OCI-LY7 (cell line): ENCODE measurements at regions not wholly inside any gene's neighbourhood (a gene's known extent, or its start where the extent isn't known, plus 50 kb on each side); places are given as distances from the start of the nearest gene placed in this dataset.

Experiments used
- BruUV-seq: library from RNA; stranded (reverse); fragments of 400-500 nt; replicated peaks from 2 replicates; lab custom pipeline; 2021; lab: Mats Ljungman, UMichigan
- CTCF ChIA-PET: fragments of 300-600 bp; sonication (Branson Sonifier 250); formaldehyde crosslinking; loops from one replicate; lab custom pipeline; 2022; ENCODE audit warnings: antibody characterized with exemption; ENCODE audit not compliant: unreplicated experiment; lab: Charles Lee
- POLR2A ChIA-PET: fragments of 300-600 bp; sonication (Branson Sonifier 250); formaldehyde crosslinking; loops from one replicate; lab custom pipeline; 2022; ENCODE audit warnings: antibody characterized with exemption; lab: Charles Lee
- DNase-seq: peaks from one replicate; pipeline ENCODE4 v3.0.0-alpha.2; 2015; ENCODE audit warnings: low spot score
- H2AFZ ChIP-seq: fragments of 200-600 bp; sonication (generic), shearing (Covaris generic); 2 replicates; pipeline ENCODE4 v1.6.1; 2014; ENCODE audit warnings: mild to moderate bottlenecking, antibody characterized with exemption, low read length, moderate library complexity
- H3K27ac ChIP-seq: fragments of 200-600 bp; sonication (generic); 2 replicates; pipeline ENCODE4 v1.5.1; 2014; ENCODE audit warnings: mixed run types, low read depth, mild to moderate bottlenecking, moderate library complexity, low read length, inconsistent platforms; ENCODE audit not compliant: poor library complexity, severe bottlenecking
- H3K36me3 ChIP-seq: fragments of 200-600 bp; sonication (generic); 2 replicates; pipeline ENCODE4 v1.6.1; 2014; ENCODE audit warnings: mild to moderate bottlenecking, antibody characterized with exemption, low read length, moderate library complexity, mixed read lengths; ENCODE audit not compliant: insufficient read depth
- H3K4me1 ChIP-seq: fragments of 200-600 bp; sonication (generic); 2 replicates; pipeline ENCODE4 v1.5.1; 2014; ENCODE audit warnings: mild to moderate bottlenecking, low read length; ENCODE audit not compliant: insufficient read depth, poor library complexity, severe bottlenecking
- H3K4me2 ChIP-seq: fragments of 200-600 bp; sonication (generic); 2 replicates; pipeline ENCODE4 v1.6.1; 2014; ENCODE audit warnings: mild to moderate bottlenecking, low read length
- H3K4me3 ChIP-seq: fragments of 200-600 bp; sonication (generic); 2 replicates; pipeline ENCODE4 v1.5.1; 2014; ENCODE audit warnings: mild to moderate bottlenecking, low read depth, low read length; ENCODE audit not compliant: poor library complexity, severe bottlenecking
- H3K79me2 ChIP-seq: fragments of 200-600 bp; sonication (generic); 2 replicates; pipeline ENCODE4 v1.6.1; 2016; ENCODE audit warnings: low read depth, mild to moderate bottlenecking, low read length, moderate library complexity, mixed read lengths; ENCODE audit not compliant: insufficient read depth
- H3K9me2 ChIP-seq: fragments of 200-600 bp; sonication (generic); 2 replicates; pipeline ENCODE4 v1.6.1; 2016; ENCODE audit warnings: mild to moderate bottlenecking, low read length, mixed read lengths; ENCODE audit not compliant: insufficient read depth
- H3K9me3 ChIP-seq: fragments of 200-600 bp; sonication (generic); 2 replicates; pipeline ENCODE4 v1.6.1; 2014; ENCODE audit warnings: mild to moderate bottlenecking, mixed run types, low read length, mixed read lengths
- H4K20me1 ChIP-seq: fragments of 200-600 bp; sonication (generic); 2 replicates; pipeline ENCODE4 v1.6.1; 2014; ENCODE audit warnings: mild to moderate bottlenecking, antibody characterized with exemption, low read length, moderate library complexity, mixed read lengths; ENCODE audit not compliant: insufficient read depth
- EZH2phosphoT487 ChIP-seq: fragments of 200-600 bp; sonication (generic); IDR thresholded peaks from 2 replicates; pipeline ENCODE4 v1.6.1; 2018; ENCODE audit warnings: low read depth, borderline replicate concordance, mild to moderate bottlenecking, mixed run types, antibody characterized with exemption, low read length, moderate library complexity, mixed read lengths
- intact Hi-C: fragments of 100-400 bp; cut with micrococcal nuclease; formaldehyde crosslinking; loops from one replicate; pipeline ENCODE4 v1.10.0; 2022; ENCODE audit not compliant: unreplicated experiment
- TF ChIP-seq, protein P1 (sequence below): fragments of 200-600 bp; sonication (generic); conservative IDR thresholded peaks from 2 replicates; pipeline ENCODE4 v1.5.1; 2014; ENCODE audit warnings: mild to moderate bottlenecking, antibody characterized with exemption, low read length, moderate library complexity, mixed read lengths

- Histone ChIP-seq H3K4me2 (no peak overlapping the region), H3K9me2 (no peaks in the 10 kb centered on the region), H2AFZ (no peak overlapping the region), H3K4me3 (no peak overlapping the region), H3K4me1 (no peaks in the 10 kb centered on the region), H3K27ac (no peak overlapping the region), H3K9me3 (no peaks in the 10 kb centered on the region), H4K20me1 (no peaks in the 10 kb centered on the region), H3K79me2 (no peaks in the 10 kb centered on the region), H3K36me3 (no peaks in the 10 kb centered on the region)
- ChIA-PET POLR2A (interaction anchor here (0.7 kb wide), 1 partner anchor 9 kb away, joined by 5 read pairs; no protein-coding TSS in a partner anchor), CTCF (no interaction called here)
- intact Hi-C loops = no loop called here
- DNase-seq = no peak
- TF ChIP-seq EZH2phosphoT487 = no peak
- TF ChIP-seq, protein P1, sequence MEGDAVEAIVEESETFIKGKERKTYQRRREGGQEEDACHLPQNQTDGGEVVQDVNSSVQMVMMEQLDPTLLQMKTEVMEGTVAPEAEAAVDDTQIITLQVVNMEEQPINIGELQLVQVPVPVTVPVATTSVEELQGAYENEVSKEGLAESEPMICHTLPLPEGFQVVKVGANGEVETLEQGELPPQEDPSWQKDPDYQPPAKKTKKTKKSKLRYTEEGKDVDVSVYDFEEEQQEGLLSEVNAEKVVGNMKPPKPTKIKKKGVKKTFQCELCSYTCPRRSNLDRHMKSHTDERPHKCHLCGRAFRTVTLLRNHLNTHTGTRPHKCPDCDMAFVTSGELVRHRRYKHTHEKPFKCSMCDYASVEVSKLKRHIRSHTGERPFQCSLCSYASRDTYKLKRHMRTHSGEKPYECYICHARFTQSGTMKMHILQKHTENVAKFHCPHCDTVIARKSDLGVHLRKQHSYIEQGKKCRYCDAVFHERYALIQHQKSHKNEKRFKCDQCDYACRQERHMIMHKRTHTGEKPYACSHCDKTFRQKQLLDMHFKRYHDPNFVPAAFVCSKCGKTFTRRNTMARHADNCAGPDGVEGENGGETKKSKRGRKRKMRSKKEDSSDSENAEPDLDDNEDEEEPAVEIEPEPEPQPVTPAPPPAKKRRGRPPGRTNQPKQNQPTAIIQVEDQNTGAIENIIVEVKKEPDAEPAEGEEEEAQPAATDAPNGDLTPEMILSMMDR = no peak
- no TSS peak for BruUV-seq
These were observed 408.0 kb downstream of the BRD1 start for GRCh38 chr22:49419661-49420060.

GRCh38 chr22:49418943-49419342, 408.7 kb downstream of the BRD1 start:
- Histone ChIP-seq H2AFZ (no peak overlapping the region), H3K79me2 (no peaks in the 10 kb centered on the region), H3K36me3 (no peaks in the 10 kb centered on the region), H3K4me1 (no peaks in the 10 kb centered on the region), H3K4me2 (no peak overlapping the region), H3K9me3 (no peaks in the 10 kb centered on the region), H3K9me2 (no peaks in the 10 kb centered on the region), H4K20me1 (no peaks in the 10 kb centered on the region), H3K4me3 (no peak overlapping the region), H3K27ac (no peak overlapping the region)
- ChIA-PET POLR2A (no interaction called here), CTCF (no interaction called here)
- no peak for TF ChIP-seq EZH2phosphoT487
- TF ChIP-seq, protein P1 = no peak
- intact Hi-C loops = no loop called here
- no TSS peak for BruUV-seq
- no peak for DNase-seq

GRCh38 chr22:49418341-49418894, 409.3 kb downstream of the BRD1 start:
- Histone ChIP-seq H3K9me2 (no peaks in the 10 kb centered on the region), H2AFZ (no peak overlapping the region), H4K20me1 (no peaks in the 10 kb centered on the region), H3K4me3 (no peak overlapping the region), H3K9me3 (no peaks in the 10 kb centered on the region), H3K4me1 (no peaks in the 10 kb centered on the region), H3K27ac (no peak overlapping the region), H3K36me3 (no peaks in the 10 kb centered on the region), H3K79me2 (no peaks in the 10 kb centered on the region), H3K4me2 (no peak overlapping the region)
- intact Hi-C loops = no loop called here
- BruUV-seq = no TSS peak
- POLR2A ChIA-PET = no interaction called here
- TF ChIP-seq, protein P1 = no peak
- CTCF ChIA-PET = no interaction called here
- no peak for DNase-seq
